Hepatic stellate cell (primary cell): ENCODE measurements at regions not wholly inside any gene's neighbourhood (a gene's known extent, or its start where the extent isn't known, plus 50 kb on each side); places are given as distances from the start of the nearest gene placed in this dataset.
A peak's percentile ranks its signal among the peaks of the same experiment; 100 is the strongest.
"Not testable (repeated sequence)": the region's sequence is repeated elsewhere in the genome, so short reads cannot be mapped to it uniquely, and the experiment has no call there.

ENCODE experiments used
- DNase-seq: peaks from one replicate; pipeline ENCODE4 v3.0.0; 2011; ENCODE audit warnings: low spot score

- DNase-seq = no peak
Observed at GRCh38 chr10:29794776-29795611, 160.2 kb upstream of the SVIL start.

GRCh38 chr10:29791773-29792172 is 157.0 kb upstream of the SVIL start:
- no peak for DNase-seq

DNA sequence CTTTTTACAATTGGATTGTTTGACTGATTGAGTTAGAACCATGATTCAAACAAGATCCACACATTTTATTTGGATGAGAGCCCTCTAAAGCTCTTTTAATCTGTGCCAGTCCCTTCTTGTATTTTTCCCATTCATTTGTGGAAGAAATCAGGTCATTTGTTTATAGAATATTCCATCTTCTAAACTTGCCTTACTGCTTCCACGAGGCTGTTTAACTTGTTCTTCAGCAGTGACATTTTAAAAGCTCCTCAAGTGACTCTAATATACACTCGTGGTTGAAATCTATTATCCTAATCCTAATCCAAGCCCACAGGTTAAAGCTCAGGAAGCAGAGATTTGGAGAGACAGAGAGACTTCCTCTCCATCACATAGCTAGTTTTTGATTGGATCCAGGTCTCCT is 155.4 kb upstream of the SVIL start:
- no peak for DNase-seq

DNA sequence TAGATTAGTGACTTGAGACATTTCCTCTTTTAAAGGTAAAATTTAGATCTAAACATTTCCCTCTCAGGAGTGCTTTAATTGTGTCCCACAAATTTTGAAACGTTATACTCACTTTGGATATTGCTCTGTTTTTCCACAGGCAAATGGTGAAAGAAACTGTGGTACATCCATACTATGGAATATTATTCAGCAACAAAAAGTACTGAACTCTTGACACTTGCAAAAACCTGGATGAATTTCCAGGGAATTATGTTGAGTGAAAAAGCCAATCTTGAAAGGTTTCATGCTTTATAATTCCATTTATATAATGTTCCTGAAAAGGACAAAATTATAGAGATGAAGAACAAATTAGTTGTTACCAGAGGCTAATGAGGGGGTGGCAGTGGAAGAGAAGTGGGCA is 153.3 kb upstream of the SVIL start:
- DNase-seq = no peak

- no peak for DNase-seq
Observed at GRCh38 chr10:29785701-29786100, 150.9 kb upstream of the SVIL start.

DNA sequence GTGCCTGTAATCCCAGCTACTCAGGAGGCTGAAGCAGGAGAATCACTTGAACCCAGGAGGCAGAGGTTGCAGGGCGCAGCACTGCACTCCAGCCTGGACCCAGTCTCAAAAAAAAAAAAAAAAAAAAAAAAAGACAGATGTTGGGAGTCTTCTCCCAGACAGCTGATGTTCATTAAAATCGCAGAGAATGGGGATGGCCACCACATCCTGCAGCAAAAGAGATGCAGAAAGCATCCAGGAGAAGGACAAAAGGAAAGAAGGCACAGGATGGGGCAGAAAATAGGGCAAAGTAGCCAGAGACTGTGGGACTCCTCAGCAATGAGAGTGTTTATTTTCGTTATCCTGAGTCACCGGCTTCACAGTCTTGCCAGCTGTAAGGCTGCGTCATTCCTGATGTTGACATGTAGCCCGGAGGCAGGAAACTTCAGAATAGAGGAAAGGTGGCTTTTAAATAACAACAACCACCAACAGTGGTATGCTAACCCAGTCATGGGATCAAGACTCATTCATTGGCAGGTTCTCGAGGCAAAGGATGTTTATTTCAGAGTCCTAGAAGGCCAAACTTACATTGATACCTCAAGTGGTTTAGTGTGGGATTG is 149.5 kb upstream of the SVIL start:
- peak; percentile 88 for DNase-seq

DNA sequence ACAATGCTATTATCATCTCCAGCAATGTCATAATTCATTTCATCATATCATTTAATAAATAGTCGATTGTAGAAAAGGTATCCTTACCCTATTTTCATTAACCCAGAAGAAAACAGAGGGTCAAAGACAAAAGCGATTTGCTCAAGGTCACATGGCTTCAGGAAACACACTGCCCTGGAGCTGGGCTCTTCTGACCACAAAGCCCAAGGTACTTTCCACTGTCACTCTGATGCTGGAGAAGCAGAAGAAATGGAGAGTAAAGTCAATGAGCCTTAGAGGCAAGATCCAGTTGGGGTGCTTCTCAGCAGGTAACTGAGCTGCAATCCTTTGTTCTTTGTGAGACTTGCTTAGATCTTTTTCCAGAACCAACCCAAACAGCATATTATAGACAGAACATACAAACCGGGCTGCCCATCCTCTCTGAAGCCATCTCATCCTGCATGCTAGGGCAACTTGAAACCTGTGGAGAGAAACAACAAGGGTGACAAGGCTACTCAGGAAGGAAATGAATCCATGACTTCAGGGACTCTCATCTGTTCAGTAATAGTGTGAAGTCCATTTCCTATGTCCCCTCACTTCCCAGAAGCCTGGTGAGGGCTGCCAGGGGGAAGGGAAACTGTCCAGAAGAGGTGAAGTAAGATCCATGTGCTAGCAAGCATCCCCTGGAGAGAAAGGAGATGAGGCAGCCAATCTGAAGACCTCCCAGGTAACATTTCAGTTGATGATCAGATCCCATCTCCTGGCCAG is 148.6 kb upstream of the SVIL start:
- DNase-seq = no peak

DNA sequence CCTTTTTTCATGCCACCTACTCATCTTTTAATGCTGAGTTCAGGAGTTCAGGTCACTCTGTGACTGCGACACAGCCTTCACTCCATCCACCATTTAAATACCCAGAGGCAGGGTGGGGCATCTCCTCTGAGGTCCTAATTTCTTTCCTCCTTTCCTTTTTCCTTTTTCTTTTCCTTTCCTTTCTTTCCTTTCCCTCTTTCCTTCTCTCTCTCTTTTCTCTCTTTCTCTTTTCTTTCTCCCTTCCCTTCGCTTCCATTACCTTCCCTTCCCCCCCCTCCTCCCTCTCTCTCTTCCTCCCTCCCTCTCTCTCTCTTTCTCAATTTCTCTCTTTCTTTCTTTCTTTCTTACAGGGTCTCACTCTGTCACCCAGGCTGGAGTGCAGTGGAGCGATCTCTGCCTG is 145.9 kb upstream of the SVIL start:
- DNase-seq = no peak

GRCh38 chr10:29780096-29780495 is 145.3 kb upstream of the SVIL start:
- no peak for DNase-seq

GRCh38 chr10:29776246-29776645 is 141.5 kb upstream of the SVIL start:
- DNase-seq = no peak

DNA sequence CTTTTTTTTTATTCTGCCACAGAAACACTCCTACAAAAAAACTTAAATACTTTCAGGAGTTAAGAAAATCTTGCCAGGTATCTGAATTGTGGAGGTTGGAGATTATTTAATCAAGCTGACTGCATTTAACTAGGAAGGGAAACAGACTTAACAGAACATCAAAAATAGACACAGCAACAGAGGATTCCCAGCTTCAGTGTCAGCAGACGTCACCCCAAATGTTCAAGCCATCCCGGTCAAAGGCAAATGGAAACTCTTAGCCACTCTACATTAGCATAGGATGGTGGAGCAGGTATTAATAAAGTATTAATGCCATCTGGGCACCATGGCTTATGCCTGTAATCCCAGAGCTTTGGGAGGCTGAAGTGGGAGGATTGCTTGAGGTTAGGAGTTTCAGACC is 139.7 kb upstream of the SVIL start:
- no peak for DNase-seq

DNA sequence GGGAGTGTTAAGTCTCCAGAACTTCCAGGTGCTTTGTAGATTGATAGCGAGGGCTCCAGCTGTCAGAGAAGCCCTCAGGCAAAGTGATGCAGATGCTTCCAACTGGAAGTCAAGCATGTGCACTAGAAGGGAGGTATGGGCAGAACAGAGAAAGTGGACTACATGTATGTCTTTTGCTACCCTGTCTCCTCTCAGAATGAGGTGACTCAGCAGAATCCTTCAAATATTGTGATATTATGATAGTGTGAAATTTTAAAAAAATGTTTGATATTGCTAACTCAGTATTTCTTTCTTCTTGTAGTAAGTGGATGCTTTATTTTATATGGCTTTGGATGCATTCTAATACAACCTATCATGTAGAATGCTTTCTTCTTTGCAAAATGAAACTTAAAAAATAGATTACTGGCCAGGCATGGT is 138.9 kb upstream of the SVIL start:
- no peak for DNase-seq

- no peak for DNase-seq
Observed at GRCh38 chr10:29772403-29772802, 137.6 kb upstream of the SVIL start.

DNA sequence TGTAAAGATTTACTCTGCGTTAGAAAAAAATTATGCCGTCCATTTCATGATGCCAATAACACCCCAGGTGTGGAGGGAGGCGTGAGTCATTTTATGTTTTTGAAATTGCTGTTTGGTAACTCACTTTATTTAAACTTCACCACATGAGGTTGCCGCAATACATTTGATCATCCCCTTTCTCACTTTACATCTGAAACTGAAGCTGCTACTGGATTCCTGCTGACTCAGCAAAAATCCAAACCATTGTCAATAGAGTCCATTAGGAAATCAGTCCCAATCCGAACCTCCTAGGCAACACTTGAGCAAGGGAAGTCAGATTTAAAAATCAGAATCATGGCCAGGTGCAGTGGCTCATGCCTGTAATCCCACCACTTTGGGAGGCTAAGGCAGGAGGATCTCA is 136.6 kb upstream of the SVIL start:
- no peak for DNase-seq

DNA sequence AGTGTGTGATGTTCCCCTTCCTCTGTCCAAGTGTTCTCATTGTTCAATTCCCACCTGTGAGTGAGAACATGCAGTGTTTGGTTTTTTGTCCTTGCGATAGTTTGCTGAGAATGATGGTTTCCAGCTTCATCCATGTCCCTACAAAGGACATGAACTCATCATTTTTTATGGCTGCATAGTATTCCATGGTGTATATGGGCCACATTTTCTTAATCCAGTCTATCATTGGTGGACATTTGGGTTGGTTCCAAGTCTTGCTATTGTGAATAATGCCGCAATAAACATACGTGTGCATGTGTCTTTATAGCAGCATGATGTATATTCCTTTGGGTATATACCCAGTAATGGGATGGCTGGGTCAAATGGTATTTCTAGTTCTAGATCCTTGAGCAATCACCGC is 134.5 kb upstream of the SVIL start:
- not testable (repeated sequence) for DNase-seq

- DNase-seq = no peak
Observed at GRCh38 chr10:29767968-29768367, 133.2 kb upstream of the SVIL start.

DNA sequence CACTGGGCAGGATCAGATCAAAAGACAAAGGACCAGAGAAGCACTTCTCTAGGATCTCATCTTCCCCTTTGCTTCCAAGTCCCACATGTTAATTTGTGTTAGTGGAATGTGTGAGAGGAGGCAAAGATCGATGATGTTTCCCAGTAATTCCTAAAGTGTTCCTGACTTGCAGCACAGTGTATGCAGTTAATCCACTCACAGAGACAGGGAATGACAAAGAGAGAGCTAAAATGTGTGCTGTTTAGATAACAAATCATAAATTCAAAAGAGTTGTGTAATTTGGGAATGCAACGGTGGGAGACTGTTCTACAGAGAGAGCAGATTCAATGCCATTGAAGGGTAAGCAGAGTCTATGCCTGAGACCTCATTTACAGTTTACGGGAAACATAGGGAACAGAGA is 132.0 kb upstream of the SVIL start:
- DNase-seq = no peak

DNA sequence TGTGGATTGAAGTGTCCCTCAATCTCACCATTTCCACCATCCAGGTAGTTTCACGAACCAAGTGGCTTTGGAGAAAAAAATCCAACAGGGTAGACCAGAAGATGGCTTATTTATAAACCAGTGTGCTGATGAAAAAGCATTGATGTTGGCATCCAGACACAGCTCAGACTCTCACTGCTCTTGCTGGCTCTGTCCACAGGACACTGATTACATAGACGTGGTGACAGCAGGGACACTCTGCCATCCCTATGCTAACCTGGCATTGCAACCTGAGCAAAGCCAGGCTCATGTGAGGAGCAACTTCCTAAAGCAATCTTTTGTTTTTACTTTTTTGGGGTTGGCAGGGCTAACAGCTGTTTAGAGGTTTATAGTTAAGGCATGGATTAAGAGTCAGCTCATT is 130.6 kb upstream of the SVIL start:
- DNase-seq = no peak

DNA sequence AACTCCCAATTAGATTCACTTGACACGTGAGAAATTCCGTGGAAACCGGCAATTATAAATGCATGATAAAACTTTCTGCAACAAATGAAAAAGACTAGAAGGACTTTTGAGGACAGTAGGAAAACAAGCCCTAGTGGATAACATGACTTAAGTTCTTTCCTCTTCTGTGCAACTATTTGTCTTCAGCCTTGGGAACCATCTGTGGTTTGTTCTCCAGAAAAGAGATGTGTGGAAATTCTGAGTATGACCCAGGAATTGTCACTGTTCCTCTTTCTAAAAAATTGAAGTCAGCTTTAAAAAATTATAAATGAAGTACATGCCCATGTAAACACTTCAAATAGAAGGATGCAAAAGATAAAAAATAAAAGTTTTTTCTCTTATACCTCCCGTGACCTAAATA is 128.6 kb upstream of the SVIL start:
- DNase-seq = no peak

DNA sequence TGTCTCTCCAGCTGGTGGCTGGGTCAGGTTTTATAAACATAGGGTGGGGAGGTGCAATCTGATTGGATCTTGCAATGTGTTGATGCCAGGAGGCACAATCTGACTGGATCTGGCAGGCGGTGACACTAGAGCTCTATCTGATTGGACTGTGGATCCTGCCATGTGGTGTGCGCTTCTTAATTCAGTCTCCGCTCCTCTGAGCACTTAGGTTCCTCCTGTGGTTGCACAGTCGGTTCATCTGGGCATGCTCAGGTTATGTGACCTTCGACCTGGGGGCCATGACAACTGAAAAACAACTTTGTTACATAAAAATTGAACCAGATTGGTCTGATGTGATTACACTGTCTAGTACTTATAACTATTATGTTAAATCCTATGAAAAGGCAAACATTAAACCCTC is 127.1 kb upstream of the SVIL start:
- no peak for DNase-seq

DNA sequence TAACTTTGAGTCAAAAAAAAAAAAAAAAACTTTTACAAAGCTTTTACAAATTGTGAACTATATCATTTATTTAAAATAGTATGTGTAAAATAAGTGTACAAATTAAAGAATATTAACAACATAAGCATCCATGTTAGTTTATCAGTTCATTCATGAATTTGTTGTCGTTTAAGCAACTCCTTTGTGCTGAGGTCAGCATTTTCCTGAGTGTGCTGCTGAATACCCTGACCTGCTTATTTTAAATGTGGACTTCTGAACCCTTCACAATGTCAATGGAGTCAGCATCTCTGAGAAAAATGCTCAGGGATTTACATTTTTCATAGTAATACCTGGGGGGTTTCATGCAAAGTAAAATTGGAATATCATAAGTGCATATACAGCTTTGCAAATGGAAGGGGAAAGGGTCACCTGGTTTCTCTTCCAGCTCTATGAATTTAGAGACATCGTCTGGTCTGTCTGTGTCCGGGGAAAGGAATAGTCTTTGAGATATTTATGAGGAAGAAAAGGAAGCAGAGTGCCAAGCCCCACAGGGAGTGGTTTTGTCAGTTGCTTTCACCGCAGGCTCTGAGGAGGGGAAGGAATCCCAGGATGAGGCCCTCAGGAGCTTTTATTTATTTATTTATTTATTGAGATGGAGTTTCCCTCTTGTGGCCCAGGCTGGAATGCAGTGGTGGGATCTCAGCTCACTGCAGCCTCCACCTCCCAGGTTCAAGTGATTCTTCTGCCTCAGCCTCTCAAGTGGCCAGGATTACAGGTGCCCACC is 125.5 kb upstream of the SVIL start:
- DNase-seq = no peak

GRCh38 chr10:29757551-29758297 is 123.0 kb upstream of the SVIL start:
- no peak for DNase-seq
